K562 (cell line): ENCODE measurements at regions not wholly inside any gene's neighbourhood (a gene's known extent, or its start where the extent isn't known, plus 50 kb on each side); places are given as distances from the start of the nearest gene placed in this dataset.

ENCODE experiments used
- ATAC-seq: fragments of 200-7000 bp; cut with Tn5 transposase; 3 replicates; pipeline ENCODE4 v1.9.1; 2020; ENCODE audit warnings: moderate library complexity
- BruUV-seq: library from RNA; stranded (reverse); fragments of 400-500 nt; replicated peaks from 2 replicates; lab custom pipeline; 2021; lab: Mats Ljungman, UMichigan
- CTCF ChIA-PET: fragments of 300-600 bp; formaldehyde crosslinking; extraction: SDS; loops from one replicate; lab custom pipeline; 2021; ENCODE audit warnings: low intra/inter-chr PET ratio; lab: Yijun Ruan, JAX
- POLR2A ChIA-PET: fragments of 300-600, 350-650 bp; sonication (Branson Sonifier 250); formaldehyde crosslinking; extraction: SDS; loops from one replicate; lab custom pipeline; 2021; ENCODE audit warnings: antibody characterized with exemption, inconsistent platforms; lab: Yijun Ruan, JAX
- DNase-seq, 4 experiments: peaks; one replicate each; pipeline versions ENCODE4 v3.0.0 to v3.0.0-alpha.2; 2011 to 2018; ENCODE audit warnings: low spot score in 3 of 4, mixed read lengths in 3 of 4; ENCODE audit errors: extremely low read depth in 1 of 4
- FAIRE-seq: peaks from 2 replicates; lab custom pipeline; 2011; peaks lifted over from hg19 to GRCh38; lab: Jason Lieb, UNC
- H2AFZ ChIP-seq: 2 replicates; pipeline ENCODE4 v1.6.0; 2011; ENCODE audit warnings: low read depth, low read length, control low read depth, inconsistent platforms
- H3K27ac ChIP-seq: fragments of 200-600 bp; 3 replicates; pipeline ENCODE4 v1.8.0; 2011; ENCODE audit warnings: low read depth, mild to moderate bottlenecking, control low read depth, inconsistent platforms, low read length, moderate library complexity, mixed read lengths; ENCODE audit errors: extremely low read depth
- H3K27me3 ChIP-seq, 2 experiments: fragments of 300-600 bp in 1 of 2; 2 replicates in 1 of 2; 3 replicates in 1 of 2; pipeline versions ENCODE4 v1.6.0 to v1.8.0; 2011; ENCODE audit warnings: inconsistent platforms in 2 of 2, low read length in 2 of 2, mild to moderate bottlenecking in 1 of 2, mixed read lengths in 1 of 2, moderate library complexity in 1 of 2; ENCODE audit not compliant: control insufficient read depth in 2 of 2, insufficient read depth in 2 of 2
- H3K36me3 ChIP-seq: fragments of 300-600 bp; 3 replicates; pipeline ENCODE4 v1.8.0; 2011; ENCODE audit warnings: mild to moderate bottlenecking, low read length, inconsistent platforms; ENCODE audit not compliant: control insufficient read depth, insufficient read depth
- H3K4me1 ChIP-seq, 2 experiments: fragments of 200-600 bp in 1 of 2; replicated peaks in 1 of 2; 2 replicates in 1 of 2; 3 replicates in 1 of 2; pipeline versions ENCODE4 v1.5.1 to v1.8.0; 2011; ENCODE audit warnings: inconsistent platforms in 2 of 2, low read length in 2 of 2, mild to moderate bottlenecking in 1 of 2, mixed read lengths in 1 of 2, moderate library complexity in 1 of 2; ENCODE audit not compliant: control insufficient read depth in 2 of 2, insufficient read depth in 2 of 2
- H3K4me2 ChIP-seq: 2 replicates; pipeline ENCODE4 v1.6.1; 2011; ENCODE audit warnings: low read length, control low read depth, inconsistent platforms, mixed read lengths; ENCODE audit not compliant: insufficient read depth
- H3K4me3 ChIP-seq: fragments of 200-600 bp; sonication (generic), shearing (Covaris generic); 2 replicates; pipeline ENCODE4 v1.5.1; 2016; ENCODE audit warnings: control low read depth, inconsistent platforms
- H3K79me2 ChIP-seq: fragments of 200-600 bp; 3 replicates; pipeline ENCODE4 v1.8.0; 2011; ENCODE audit warnings: low read length, inconsistent platforms; ENCODE audit not compliant: control insufficient read depth, insufficient read depth
- H3K9ac ChIP-seq, 2 experiments: 2 replicates each; pipeline versions ENCODE4 v1.6.0 to v1.6.1; 2011; ENCODE audit warnings: low read depth in 2 of 2, low read length in 2 of 2, control low read depth in 1 of 2, inconsistent platforms in 1 of 2, mild to moderate bottlenecking in 1 of 2, mixed read lengths in 1 of 2; ENCODE audit not compliant: insufficient read depth in 1 of 2
- H3K9me1 ChIP-seq: one replicate; pipeline ENCODE4 v1.6.0; 2011; ENCODE audit warnings: inconsistent platforms, mild to moderate bottlenecking, low read length, moderate library complexity; ENCODE audit not compliant: control insufficient read depth, insufficient read depth
- H3K9me3 ChIP-seq: replicated peaks from 2 replicates; pipeline ENCODE4 v1.5.1; 2011; ENCODE audit warnings: low read depth, low read length, inconsistent platforms; ENCODE audit not compliant: control insufficient read depth, insufficient read depth
- H4K20me1 ChIP-seq: replicated peaks from 2 replicates; pipeline ENCODE4 v1.6.1; 2011; ENCODE audit warnings: low read length, inconsistent platforms, mixed read lengths; ENCODE audit not compliant: control insufficient read depth, insufficient read depth
- ARID1B ChIP-seq: fragments of 450-650 bp; IDR thresholded peaks from 2 replicates; pipeline ENCODE4 v1.6.1; 2016; ENCODE audit warnings: antibody characterized with exemption, mild to moderate bottlenecking, inconsistent platforms
- BRD9 ChIP-seq: fragments of 450-650 bp; IDR thresholded peaks from 2 replicates; pipeline ENCODE4 v1.6.1; 2018; ENCODE audit warnings: low read depth; ENCODE audit not compliant: partially characterized antibody
- CREB1 ChIP-seq, 2 experiments: sonication (generic) in 1 of 2; formaldehyde crosslinking in 1 of 2; IDR thresholded peaks; 2 replicates each; pipeline versions ENCODE4 v1.6.1 to v1.8.0; 2012 to 2022; ENCODE audit warnings: inconsistent platforms in 1 of 2, mild to moderate bottlenecking in 1 of 2, missing genetic modification reagents in 1 of 2, moderate library complexity in 1 of 2
- GATA2 ChIP-seq: sonication (generic); formaldehyde crosslinking; IDR thresholded peaks from 2 replicates; pipeline ENCODE4 v1.4.0; 2020; ENCODE audit warnings: mild to moderate bottlenecking, missing genetic modification reagents
- HNRNPL ChIP-seq: fragments of 200-400 bp; formaldehyde crosslinking; IDR thresholded peaks from 2 replicates; pipeline ENCODE4 v1.6.1; 2017; ENCODE audit warnings: low read depth, mild to moderate bottlenecking, low read length
- KDM1A ChIP-seq, 2 experiments: fragments of 450-650 bp; IDR thresholded peaks; 2 replicates each; pipeline ENCODE4 v1.6.1; 2016; ENCODE audit warnings: mild to moderate bottlenecking in 2 of 2
- NCOR1 ChIP-seq: fragments of 450-650 bp; IDR thresholded peaks from 2 replicates; pipeline ENCODE4 v1.6.1; 2016; ENCODE audit warnings: mild to moderate bottlenecking, moderate library complexity
- SNIP1 ChIP-seq: fragments of 450-650 bp; IDR thresholded peaks from 2 replicates; pipeline ENCODE4 v1.7.1; 2017; ENCODE audit warnings: low read depth, mild to moderate bottlenecking
- TBP ChIP-seq: optimal IDR thresholded peaks from 2 replicates; pipeline ENCODE3; 2011; ENCODE audit warnings: low read depth, low read length, improper control_type of control experiment
- VEZF1 ChIP-seq: fragments of 200-800 bp; sonication (Bioruptor generic); IDR thresholded peaks from 2 replicates; pipeline ENCODE4 v1.6.1; 2017; ENCODE audit warnings: missing genetic modification characterization, missing compliant biosample characterization
- ZNF311 ChIP-seq: fragments of 250-450 bp; sonication (Bioruptor Pico); IDR thresholded peaks from 2 replicates; pipeline ENCODE4 v1.4.0; 2020; ENCODE audit warnings: mild to moderate bottlenecking, moderate library complexity
- ZNF449 ChIP-seq: fragments of 250-450 bp; sonication (Bioruptor Pico); IDR thresholded peaks from 2 replicates; pipeline ENCODE4 v1.8.0; 2022; ENCODE audit warnings: moderate library complexity, mild to moderate bottlenecking, inconsistent platforms
- ZNF696 ChIP-seq: fragments of 250-450 bp; sonication (Bioruptor Pico); conservative IDR thresholded peaks from 2 replicates; pipeline ENCODE4 v1.4.0; 2020; ENCODE audit warnings: mild to moderate bottlenecking, moderate library complexity
- ZNF76 ChIP-seq: fragments of 250-450 bp; sonication (Bioruptor Pico); IDR thresholded peaks from 2 replicates; pipeline ENCODE4 v1.4.0; 2020; ENCODE audit warnings: mild to moderate bottlenecking, moderate library complexity, borderline replicate concordance
- WGBS: fragments of 100-300 bp; shearing (Covaris generic); methylation state at CpG from one replicate; pipeline ENCODE4 v1.1.6; 2016; ENCODE audit warnings: low coverage, mixed read lengths; ENCODE audit not compliant: insufficient coverage; ENCODE audit errors: missing lambda C conversion rate; 5-methylcytosine and 5-hydroxymethylcytosine counted together
- in situ Hi-C: fragments of 300-500 bp; cut with MboI; formaldehyde crosslinking; loops from 4 replicates; pipeline ENCODE4 v1.15.0; 2018; ENCODE audit warnings: inconsistent platforms, mixed read lengths
- intact Hi-C: fragments of 100-400 bp; cut with micrococcal nuclease; formaldehyde crosslinking; loops from 2 replicates; pipeline ENCODE4 v1.14.2; 2022

GRCh38 chr12:124488520-124488919 lies 78.9 kb downstream of the NCOR2 start:
- POLR2A ChIA-PET: no interaction called here
- CTCF ChIA-PET: no interaction called here
- intact Hi-C loops (no loop called here), in situ Hi-C loops (no loop called here)
- no peak for FAIRE-seq
- Histone ChIP-seq H3K4me1 (peaks cover 48 to 83% of the 10 kb centered on the region in 2 experiments), H3K36me3 (peaks cover 30% of the 10 kb centered on the region; the same call in 2 of the 3 replicates), H3K27ac (no peak overlapping the region), H3K9me1 (peaks cover 12% of the 10 kb centered on the region), H3K27me3 (no peaks in the 10 kb centered on the region), H3K9me3 (no peaks in the 10 kb centered on the region), H3K79me2 (peaks cover 49% of the 10 kb centered on the region), H2AFZ (no peak overlapping the region), H4K20me1 (peaks cover 48% of the 10 kb centered on the region), H3K4me3 (no peak overlapping the region), H3K9ac (peak overlapping the region in 1 of 2 experiments; percentile 80; a peak in 2 of 4 replicates), H3K4me2 (no peak overlapping the region)
- 86% methylated on average over 6 of the region's 10 CpGs for WGBS
- no peak for DNase-seq
- BruUV-seq: no TSS peak
- TF ChIP-seq SNIP1: no peak
- TF ChIP-seq BRD9: no peak
- TF ChIP-seq NCOR1: no peak
- TF ChIP-seq CREB1 (IDR thresholded peaks at IDR 0.05): no peak
- TF ChIP-seq CREB1 (CRISPR knock-in tag; IDR thresholded peaks at IDR 0.05): no peak
- no peak for TF ChIP-seq ZNF311 (CRISPR knock-in tag)
- TF ChIP-seq VEZF1 (CRISPR knock-in tag): no peak
- TF ChIP-seq ZNF696 (CRISPR knock-in tag): no peak
- no peak for TF ChIP-seq ARID1B
- no peak for TF ChIP-seq ZNF76 (CRISPR knock-in tag)
- TF ChIP-seq GATA2 (CRISPR knock-in tag): no peak
- no peak for TF ChIP-seq HNRNPL
- no peak for TF ChIP-seq ZNF449
- no peak for TF ChIP-seq TBP
- no peak for TF ChIP-seq KDM1A (IDR thresholded peaks at IDR 0.05)
- ATAC-seq: no peak
